Esophagus squamous epithelium (tissue), 4 donors: ENCODE measurements at regions not wholly inside any gene's neighbourhood (a gene's known extent, or its start where the extent isn't known, plus 50 kb on each side); places are given as distances from the start of the nearest gene placed in this dataset.

Experiments used
- CTCF ChIP-seq, 6 experiments: fragments of 450-650 bp in 4 of 6; fragments of 200-600 bp in 2 of 6; sonication (generic) in 2 of 6; IDR thresholded peaks; one replicate each; pipeline ENCODE4 v1.5.1; 2016 to 2019; ENCODE audit warnings: antibody characterized with exemption in 6 of 6, mild to moderate bottlenecking in 4 of 6, moderate library complexity in 4 of 6
- POLR2A ChIP-seq, 4 donors: fragments of 450-650 bp; IDR thresholded peaks; one replicate each; pipeline ENCODE4 v1.6.1; 2017; ENCODE audit warnings: antibody characterized with exemption in 4 of 4, mild to moderate bottlenecking in 4 of 4, moderate library complexity in 3 of 4

DNA sequence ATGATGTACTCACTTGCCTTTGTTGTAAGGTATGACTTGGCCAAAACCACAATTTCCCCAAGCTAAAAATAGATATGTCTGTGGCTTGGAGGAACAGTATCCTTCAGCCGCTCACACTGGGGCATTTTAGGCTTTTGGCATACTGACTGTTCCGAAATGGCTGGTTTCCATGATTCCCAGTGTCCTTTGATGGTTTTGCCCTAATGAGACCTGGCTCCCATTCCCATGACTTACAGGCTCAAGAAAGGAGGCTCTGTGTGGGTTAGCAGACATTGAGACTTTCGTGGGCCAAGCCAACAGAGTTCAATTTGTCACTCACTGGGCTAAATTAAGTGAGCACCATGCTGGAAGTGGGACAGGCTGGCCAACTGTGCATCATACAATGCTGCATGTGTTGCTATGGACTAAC lies 150.6 kb downstream of the CEP135 start:
- TF ChIP-seq CTCF (IDR thresholded peaks at IDR 0.05), result no peak
- no peak for TF ChIP-seq POLR2A (IDR thresholded peaks at IDR 0.05)
